ENCODE measurements at regions not wholly inside any gene's neighbourhood (a gene's known extent, or its start where the extent isn't known, plus 50 kb on each side); places are given as distances from the start of the nearest gene placed in this dataset.
A peak's percentile ranks its signal among the peaks of the same experiment; 100 is the strongest.

GRCh38 chr1:177784936-177785335, 184.9 kb downstream of the SEC16B start:
- DNase-seq, result no peak

GRCh38 chr1:177784409-177784808, 185.4 kb downstream of the SEC16B start:
- no peak for DNase-seq

- DNase-seq, result no peak
Observed at GRCh38 chr1:177783051-177783450, 186.8 kb downstream of the SEC16B start.

- peak; percentile 31 for DNase-seq
Observed at GRCh38 chr1:177780096-177780700, 189.7 kb downstream of the SEC16B start.

GRCh38 chr1:177779166-177779965, 190.5 kb downstream of the SEC16B start:
- no peak for DNase-seq

- no peak for DNase-seq
Observed at GRCh38 chr1:177775924-177776323, 193.9 kb downstream of the SEC16B start.

- no peak for DNase-seq
Observed at GRCh38 chr1:177772386-177772960, 197.4 kb downstream of the SEC16B start.

GRCh38 chr1:177771688-177772087, 198.2 kb downstream of the SEC16B start:
- DNase-seq, result no peak

GRCh38 chr1:177770096-177770495, 199.8 kb downstream of the SEC16B start:
- no peak for DNase-seq

- no peak for DNase-seq
Observed at GRCh38 chr1:177755851-177756560, 213.9 kb downstream of the SEC16B start.

- DNase-seq, result no peak
Observed at GRCh38 chr1:177754603-177755002, 215.3 kb downstream of the SEC16B start.

GRCh38 chr1:177753655-177754054, 216.2 kb downstream of the SEC16B start:
- DNase-seq, result no peak

GRCh38 chr1:177748080-177748801, 221.6 kb downstream of the SEC16B start:
- DNase-seq, result no peak

GRCh38 chr1:177746155-177746554, 223.7 kb downstream of the SEC16B start:
- DNase-seq, result no peak

GRCh38 chr1:177744906-177745305, 225.0 kb downstream of the SEC16B start:
- DNase-seq, result no peak

GRCh38 chr1:177741476-177741875, 228.4 kb downstream of the SEC16B start:
- no peak for DNase-seq

GRCh38 chr1:177739780-177740179, 230.1 kb downstream of the SEC16B start:
- no peak for DNase-seq

- no peak for DNase-seq
Observed at GRCh38 chr1:177737456-177737855, 232.4 kb downstream of the SEC16B start.

- no peak for DNase-seq
Observed at GRCh38 chr1:177732178-177732577, 237.7 kb downstream of the SEC16B start.

- DNase-seq, result no peak
Observed at GRCh38 chr1:177729646-177730045, 240.2 kb downstream of the SEC16B start.

GRCh38 chr1:177723533-177723932, 246.3 kb downstream of the SEC16B start:
- DNase-seq, result no peak

- no peak for DNase-seq
Observed at GRCh38 chr1:177710696-177711620, 258.9 kb downstream of the SEC16B start.
